ENCODE measurements at regions not wholly inside any gene's neighbourhood (a gene's known extent, or its start where the extent isn't known, plus 50 kb on each side); places are given as distances from the start of the nearest gene placed in this dataset.
"Not testable (repeated sequence)": the region's sequence is repeated elsewhere in the genome, so short reads cannot be mapped to it uniquely, and the experiment has no call there.

DNA sequence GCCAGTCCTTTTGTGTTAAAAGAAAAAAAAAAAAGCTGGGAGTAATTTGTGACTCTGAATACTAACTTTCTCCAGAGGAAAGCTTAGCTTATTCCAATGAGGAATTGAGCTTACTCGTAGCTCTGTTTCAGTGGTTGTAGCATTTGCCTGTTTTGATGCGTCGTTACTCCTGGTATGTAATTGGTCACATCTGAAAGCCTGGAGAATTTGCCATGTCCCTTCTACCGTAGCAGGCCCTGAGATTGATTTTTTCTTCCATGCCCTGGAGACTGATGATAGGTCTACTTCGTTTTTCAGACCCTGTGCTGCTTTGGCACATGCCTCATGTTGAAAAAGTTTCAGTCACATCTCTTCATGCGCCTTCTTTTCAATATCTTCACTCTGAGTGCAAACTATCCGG, 1103.0 kb downstream of the PLA2G4A start:
- no peak for DNase-seq

DNA sequence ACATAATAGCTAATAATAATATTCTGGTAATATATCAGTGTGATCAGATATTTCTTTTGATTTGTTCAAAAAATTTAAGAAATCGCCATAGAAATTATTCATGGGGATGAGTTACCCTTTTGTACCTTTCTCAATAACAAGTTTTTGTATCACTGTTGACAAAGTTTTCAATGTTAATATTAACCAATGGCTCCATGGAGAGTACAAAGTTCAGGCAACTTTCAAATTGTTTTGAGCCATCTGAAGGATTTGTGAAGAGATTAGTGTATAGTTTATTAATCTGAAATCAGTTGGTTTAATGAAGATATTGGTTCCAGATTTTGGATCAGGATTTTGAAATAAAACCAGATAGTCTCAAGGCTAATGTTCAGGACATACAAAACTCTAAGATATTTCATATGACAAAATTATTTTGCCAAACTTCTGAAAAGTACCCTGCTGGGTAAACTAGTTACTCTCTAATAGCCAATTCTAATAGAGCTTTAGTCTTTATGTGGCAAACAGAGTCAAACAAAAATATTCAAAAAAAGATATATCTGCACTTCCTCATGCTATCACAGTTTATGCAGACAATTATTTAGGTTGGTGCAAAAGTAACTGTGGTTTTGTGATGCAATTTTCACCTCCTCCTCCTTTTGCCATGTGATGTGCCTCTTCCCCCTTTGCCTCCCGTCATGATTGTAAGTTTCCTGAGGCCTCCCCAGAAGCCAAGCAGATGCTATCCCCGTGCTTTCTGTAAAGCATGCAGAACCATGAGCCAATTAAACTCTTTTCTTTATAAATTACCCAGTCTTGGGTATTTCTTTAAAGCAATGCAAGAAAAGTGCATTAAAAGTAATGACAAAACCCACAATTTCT, 1105.0 kb downstream of the PLA2G4A start:
- no peak for DNase-seq

DNA sequence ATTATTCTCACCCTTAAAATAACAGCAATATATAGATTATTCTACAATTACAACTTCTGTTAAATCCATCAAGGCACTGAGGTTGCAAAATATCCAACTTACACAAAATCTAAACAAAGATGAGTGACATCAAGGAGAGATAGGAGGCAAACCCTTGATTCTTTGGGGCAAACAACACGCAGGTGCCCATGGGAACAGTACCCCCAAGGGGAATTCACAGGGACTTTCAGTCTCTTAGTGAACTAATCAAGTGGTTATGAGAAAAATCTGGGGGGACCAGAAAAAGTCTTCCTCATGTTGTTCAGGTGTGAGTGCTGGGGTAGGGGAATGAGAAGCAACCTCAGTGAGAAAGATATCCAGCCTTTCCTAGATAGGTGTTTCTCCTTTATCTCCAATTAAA, 1107.9 kb downstream of the PLA2G4A start:
- no peak for DNase-seq

DNA sequence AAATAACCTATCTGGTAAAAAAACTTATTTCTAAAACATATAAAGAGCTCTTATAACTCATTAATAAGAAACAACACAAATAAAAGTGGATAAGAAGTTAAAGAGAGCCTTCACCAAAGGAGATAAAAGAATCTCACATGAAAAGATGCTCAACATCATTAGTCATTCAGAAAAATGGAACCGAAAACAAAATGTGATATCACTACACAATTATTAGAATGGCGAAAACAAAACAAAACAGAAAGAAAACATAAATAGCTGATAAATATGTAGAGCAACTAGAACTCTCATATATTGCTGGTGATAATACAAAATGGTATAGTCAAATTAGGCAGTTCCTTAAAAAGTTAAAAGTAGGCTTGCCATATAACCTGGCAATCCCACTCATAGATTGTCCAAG, 1109.3 kb downstream of the PLA2G4A start:
- DNase-seq = no peak

DNA sequence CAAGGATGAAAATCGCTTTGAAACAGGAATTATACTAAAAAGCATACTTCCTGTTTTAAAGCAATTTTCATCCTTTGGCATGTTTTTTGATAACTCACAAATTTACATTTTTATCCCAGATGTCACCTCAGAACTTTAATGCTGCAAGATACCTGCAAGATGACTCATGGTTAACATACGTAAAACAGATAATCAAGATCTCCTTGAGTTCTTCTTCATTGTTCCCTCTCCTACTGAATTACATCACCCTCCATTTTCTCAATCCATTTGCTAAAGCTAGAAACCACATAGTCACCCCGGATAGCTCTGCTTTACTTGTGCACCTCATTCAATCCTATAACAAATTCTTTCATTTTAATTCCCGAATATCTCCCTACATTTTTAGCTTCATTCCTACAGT, 1114.2 kb downstream of the PLA2G4A start:
- DNase-seq = no peak

DNA sequence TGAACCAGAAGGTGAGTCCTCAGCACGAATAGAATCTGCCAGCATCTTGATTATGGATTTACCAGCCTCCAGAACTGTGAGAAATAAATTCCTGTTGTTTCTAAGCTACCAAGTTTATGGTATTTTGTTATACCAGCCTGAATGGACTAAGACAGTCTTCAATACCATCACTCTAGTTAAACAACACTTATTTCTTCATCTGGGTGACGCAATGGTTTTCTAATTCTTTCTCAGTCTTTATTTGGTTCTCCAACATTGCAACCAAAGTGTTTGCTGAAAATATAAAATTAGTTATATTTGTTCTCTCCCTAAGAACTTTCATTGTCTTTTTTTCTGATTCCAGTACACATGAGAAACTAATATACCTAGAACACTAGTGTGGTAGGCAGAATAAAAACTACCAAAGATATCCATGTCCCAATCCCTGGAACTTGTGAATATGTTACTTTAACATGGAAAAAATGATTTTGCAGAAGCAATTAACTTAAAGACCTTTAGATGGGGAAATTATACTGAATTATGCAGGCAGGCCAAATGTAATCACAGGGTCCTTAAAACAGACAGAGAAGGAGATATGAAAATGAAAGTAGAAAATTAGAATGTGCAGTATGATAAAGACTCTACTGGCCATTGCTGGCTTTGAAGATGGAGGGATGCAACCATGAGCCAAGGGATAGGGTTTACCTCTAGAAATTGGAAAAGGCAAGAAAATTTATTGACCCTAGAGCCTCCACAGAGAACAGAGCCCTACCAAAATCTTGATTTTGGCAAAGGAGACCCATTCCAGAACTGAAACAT, 1115.1 kb downstream of the PLA2G4A start:
- DNase-seq = no peak

DNA sequence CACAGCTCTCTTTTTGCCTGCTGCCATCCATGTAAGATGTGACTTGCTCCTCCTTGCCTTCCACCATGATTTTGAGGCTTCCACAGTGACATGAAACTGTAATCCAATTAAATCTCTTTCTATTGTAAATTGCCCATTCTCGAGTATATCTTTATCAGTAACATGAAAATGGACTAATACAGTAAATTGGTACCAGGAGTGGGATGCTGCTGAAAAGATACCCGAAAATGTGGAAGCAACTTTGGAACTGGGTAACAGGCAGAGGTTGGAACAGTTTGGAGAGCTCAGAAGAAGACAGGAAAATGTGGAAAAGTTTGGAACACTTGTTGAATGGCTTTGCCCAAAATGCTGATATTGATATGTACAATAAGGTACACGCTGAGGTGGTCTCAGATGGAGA, 1117.9 kb downstream of the PLA2G4A start:
- not testable (repeated sequence) for DNase-seq

DNA sequence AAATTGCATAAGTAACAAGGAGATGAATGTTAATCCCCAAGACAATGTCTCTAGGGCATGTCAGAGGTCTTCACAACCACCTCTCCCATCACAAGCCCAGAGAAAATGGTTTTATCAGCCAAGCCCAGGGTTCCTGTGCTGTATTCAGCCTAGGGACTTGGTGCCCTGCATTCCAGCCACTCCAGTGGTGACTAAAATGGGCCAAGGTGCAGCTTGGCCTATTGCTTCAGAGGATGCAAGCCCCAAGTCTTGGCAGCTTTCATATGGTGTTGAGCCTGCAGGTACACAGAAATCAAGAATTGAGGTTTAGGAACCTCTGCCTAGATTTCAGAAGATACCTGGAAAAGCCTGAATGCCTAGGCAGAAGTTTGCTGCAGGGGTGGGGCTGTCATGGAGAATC, 1118.6 kb downstream of the PLA2G4A start:
- DNase-seq = no peak

DNA sequence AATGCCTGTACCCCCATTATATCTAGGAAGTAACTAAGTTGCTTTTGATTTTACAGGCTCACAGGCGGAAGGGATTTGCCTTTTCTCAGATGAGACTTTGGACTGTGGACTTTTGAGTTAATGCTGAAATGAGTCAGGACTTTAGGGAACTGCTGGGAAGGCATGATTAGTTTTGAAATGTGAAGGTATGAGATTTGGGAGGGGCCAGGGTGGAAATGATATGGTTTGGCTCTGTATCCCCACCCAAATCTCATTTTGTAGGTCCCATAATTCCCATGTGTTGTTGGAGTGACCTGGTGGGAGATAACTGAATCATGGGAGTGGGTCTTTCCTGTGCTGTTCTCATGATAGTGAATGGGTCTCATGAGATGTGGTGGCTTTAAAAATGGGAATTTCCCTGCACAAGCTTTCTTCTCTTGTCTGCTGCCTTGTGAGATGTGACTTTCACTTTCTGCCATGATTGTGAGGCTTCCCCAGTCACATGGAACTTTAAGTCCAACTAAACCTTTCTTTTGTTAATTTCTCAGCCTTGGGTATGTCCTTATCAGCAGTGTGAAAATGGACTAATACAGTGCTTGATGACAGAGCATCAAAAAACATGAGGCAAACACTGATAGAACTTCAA, 1119.5 kb downstream of the PLA2G4A start:
- no peak for DNase-seq

DNA sequence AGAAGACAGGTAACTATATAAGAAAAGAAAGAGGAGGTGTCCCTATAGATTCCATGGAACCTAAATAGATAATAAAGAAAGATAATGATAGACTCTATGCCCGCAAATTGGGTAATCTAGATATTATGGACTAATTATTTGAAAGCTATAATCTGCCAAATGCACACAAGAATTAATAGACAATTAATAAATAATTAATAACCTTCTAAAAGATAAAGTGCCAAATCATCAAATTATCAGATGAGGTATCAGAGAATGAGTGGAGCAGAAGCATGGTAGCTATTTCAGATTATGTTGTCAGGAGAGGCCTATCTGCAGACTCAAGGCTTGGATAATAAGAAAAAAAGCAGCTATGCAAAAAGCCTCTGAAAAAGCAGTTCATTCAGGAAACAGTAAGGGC, 1120.8 kb downstream of the PLA2G4A start:
- no peak for DNase-seq

DNA sequence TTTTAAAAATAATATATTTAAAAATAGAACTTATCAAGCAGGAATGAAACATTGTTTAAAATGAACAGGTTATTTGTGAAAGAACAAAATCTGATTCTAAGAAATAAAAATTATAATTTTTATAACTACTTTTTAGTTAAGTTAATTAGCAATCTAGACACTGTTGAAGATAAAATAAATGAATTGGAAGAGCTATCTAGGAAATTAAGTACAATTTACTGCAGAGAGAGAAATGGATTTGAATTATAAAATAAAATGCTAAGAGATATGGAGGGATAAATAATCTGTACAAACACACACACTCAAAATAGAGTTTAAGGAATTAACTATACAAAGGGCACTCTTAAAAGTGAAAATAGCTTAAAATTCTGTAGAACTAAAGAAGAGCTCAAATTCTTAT, 1123.1 kb downstream of the PLA2G4A start:
- no peak for DNase-seq

DNA sequence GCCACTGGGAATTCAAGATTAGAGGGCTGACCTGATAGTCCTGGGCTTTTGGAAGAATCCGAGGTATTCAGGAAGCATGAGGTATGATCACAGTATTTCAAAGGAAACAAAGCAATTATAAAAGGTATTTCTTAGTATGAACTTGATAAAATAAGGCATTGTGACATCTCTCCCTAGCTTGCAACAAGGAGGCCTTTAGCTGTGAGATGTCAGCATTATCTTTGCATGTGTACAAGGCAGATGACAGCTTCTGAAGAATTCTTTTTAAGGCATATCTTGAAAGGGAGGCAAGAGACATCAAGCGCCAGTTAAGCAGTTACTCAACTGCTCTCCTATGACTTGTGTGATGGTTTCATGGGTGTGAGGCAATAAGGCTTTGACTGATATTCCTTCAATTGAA, 1123.7 kb downstream of the PLA2G4A start:
- no peak for DNase-seq

DNA sequence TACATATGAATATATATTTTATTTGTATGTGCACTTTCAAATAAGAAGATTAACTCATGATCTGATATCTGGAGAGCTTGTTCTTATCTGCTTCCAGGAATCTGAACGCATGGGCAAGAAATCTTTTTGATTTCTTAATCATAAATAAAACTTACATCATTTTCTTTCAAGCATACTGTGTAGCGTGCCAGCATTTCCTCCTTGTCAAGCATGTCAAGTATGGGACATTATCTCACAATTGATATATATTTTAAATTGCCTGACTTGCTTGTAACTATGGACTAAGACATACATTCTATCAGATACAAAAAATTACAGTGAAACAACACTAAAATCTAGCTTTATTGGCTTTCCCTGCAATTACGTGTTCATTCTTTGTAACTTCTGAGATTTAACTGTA, 1128.2 kb downstream of the PLA2G4A start:
- no peak for DNase-seq

DNA sequence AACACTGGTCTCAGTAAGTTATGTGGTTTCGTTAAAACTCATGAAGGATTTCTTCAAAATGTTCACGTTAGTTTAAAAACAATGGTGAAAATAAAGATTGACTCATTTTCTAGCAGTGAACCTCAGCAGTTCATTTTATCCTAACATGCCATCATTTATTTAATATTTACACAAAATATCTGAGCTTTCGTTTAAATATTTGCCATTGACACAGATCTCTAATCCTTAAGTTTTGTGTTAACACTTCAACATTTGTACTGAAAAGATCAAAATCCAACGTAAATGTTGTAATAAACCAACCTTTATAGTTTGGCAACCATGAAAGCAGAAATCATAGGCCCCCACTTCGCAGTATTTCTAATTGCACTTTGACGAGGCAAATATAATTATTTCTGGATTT, 1129.5 kb downstream of the PLA2G4A start:
- no peak for DNase-seq

DNA sequence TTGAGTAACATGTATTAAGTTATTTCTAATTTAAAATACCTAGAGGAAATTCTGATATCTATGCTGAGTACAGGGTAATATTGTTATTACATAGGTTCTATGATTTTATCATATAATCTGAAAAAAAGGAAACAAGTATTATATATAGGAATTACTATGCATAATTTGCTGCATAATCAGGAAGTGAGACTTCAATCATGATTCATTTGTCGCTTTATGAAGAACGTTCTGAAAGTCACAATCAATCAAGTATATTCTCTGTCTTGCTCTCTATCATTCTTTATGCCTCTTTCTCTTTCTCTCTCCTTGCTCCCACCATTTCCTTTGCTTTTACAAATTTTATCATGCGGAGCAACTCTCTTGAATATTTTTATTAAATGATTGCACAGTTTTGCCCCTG, 1130.3 kb downstream of the PLA2G4A start:
- DNase-seq = no peak

DNA sequence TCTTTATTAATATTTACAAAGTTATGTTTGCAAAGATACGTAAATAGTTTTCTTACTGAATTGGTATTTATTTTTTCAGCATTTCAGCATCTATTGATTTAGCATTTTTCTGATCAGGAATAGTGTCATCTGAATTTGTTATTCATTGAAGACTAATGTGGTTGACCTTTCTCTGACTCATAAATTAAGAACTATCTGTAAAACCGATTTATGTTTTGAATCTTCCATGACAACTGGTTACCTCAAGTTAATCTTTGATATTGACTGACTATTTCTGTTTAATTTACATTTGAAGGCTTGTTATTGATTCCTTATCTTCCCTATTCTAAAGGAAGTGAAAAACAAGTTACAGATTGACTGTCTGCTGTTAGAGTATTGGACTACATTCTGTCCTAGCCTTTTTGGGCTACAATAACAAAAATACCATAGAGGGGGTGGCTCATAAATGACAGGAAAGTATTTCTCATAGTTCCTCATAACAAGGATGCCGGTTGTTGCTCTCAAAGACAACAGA, 1131.4 kb downstream of the PLA2G4A start:
- DNase-seq = no peak

DNA sequence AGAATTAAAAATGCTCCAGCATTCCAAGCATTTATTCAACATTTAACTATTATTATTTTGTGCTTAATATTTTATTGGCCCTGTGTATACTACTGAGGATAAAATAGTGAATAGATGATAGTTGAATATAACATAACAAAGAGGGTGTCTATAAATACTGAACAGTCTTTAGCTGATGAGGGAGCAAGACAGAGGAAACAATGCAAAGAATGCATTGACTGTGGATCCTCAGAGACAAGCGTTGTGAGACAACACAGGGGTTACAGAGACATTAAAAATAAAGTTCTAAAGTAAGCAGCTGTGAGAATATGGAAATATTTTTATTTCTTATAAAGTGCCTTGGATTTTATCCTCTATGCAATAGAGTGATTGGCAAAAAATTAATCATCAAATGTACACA, 1133.1 kb downstream of the PLA2G4A start:
- no peak for DNase-seq

DNA sequence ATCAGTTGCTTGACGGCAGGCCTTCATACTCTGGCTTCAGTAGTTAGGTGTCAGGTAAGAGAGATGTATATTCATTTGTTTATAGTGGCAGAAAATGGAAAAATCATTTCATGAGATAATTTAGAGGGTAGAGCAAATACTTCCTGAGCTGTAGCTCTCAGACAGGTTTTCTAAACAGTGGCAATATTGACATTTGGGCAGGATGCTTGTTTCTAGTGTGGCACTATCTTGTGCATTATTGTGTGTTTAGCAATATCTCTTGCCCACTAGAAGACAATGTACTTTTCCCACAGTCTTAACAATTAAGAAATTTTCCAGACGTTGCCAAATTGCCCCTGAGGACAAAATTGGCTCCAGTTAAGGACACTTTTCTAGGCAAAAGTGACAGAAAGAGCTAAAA, 1143.1 kb downstream of the PLA2G4A start:
- no peak for DNase-seq

DNA sequence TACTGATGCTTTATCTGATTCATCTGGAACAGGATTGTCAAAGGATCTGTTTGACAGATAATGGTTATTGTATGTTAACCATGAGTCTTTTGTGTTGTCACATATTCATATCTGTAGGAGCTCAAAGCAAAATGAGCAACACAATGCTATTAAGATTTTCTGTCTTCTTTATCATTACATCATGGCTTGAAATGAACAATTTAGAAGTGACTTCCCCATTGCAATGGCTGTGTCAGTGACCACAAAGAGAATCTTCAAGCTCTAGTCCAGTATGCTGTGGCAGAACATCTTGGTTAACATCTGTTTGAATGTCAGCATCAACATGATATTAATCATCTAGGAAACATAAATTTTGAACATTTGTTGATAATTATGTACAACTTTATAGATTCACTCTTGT, 1148.5 kb downstream of the PLA2G4A start:
- DNase-seq = no peak

DNA sequence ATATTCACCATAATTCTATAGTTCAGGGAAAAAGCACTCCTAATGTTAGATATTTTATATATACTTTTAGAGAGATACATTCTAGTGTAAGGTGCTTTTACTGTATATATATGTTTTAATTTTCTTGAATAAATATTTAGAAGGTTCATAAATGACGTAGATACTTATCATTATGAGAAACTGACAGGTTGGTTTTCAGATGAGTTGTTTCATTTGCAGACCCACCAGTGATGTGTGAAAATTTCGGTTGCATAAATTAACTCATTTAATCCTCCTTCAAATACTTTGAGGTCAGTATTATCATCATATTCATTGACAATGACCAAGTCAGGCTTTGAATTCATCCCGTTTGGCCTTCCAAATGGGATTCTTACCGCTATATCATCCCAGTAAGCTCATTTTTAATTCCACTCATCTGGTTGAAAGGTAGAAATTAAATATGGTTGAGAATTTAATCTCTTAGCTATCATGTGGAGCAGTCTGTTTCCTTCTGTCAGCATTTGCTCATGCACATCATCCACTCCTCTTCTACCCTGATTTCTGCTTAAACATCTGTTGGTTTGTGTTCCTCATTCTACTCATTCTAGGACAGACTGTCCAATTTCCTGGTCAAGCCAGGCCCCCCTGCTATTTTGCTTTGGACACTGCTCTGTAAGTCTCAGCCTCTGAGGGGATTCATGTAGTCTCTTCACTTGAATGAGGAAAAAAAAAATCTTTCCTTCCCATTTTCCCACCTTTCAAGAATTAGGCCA, 1156.6 kb downstream of the PLA2G4A start:
- DNase-seq = no peak

DNA sequence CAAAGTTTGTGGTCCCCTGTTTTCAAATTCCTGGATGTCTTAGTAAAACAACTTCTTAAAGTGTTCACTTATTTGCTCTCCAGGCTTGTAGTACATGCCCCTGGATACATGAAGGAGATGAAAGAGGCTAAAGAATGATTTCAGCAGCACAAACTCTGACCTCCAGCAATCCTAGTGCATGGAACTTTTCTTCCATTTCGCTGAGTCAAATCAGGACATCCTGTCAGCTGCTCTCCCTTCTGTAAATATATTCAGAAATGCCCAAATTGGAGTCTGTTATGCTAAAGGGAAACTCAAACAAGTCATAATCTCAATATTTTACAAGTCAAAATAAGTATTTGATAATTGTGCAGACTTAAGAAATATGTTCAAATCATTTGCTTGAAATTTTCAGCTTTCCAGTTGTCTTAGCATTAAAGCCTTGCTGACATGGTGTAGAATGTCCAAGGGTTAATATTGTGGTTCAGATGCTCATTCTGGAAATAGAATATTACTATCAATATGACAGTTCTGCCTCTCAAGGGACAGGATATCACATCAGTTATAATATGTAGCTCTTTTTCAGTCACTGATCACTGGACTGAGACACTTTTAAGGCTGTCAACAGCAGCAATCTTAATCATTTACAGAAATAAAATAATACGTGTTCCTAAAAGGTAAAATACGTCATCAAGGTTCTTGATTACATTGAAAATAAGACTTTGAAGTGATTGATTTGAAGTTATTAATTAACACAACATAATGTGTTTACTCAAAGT, 1157.3 kb downstream of the PLA2G4A start:
- no peak for DNase-seq

DNA sequence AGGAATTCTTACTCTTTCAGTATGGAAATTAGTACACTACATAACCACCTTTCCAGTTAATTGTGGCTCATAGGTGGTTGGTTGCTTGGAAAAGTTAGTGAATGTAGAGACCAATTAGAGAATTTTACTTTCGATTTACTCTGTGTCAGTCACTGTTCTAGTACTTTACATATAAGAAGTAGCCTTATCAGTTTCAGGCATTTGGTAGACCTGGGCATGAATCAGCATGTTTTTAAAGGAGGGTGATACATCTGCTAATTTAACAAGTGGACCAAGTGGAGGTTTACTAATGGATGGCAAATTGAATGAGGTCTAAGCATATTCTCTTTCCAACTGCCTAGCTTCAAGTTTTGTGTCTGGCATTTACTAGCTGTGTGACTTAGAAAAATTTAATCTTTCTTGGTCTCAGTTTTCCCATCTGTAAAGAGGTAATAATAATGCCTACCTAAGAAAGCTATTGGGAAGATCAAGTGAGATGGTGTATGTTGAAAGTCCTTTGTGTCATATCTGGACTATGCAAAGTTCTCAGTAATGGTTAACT, 1158.6 kb downstream of the PLA2G4A start:
- DNase-seq = no peak
